Gastrocnemius medialis (tissue), 4 donors: ENCODE measurements at regions not wholly inside any gene's neighbourhood (a gene's known extent, or its start where the extent isn't known, plus 50 kb on each side); places are given as distances from the start of the nearest gene placed in this dataset.

Experiments used
- CTCF ChIP-seq, 5 experiments: fragments of 450-650 bp in 3 of 5; fragments of 200-600 bp in 2 of 5; sonication (generic) in 2 of 5; IDR thresholded peaks in 4 of 5; conservative IDR thresholded peaks in 1 of 5; 1 replicate in 4 of 5; 2 replicates in 1 of 5; pipeline ENCODE4 v1.5.1; 2016 to 2019; ENCODE audit warnings: antibody characterized with exemption in 5 of 5, mild to moderate bottlenecking in 3 of 5, moderate library complexity in 3 of 5
- POLR2A ChIP-seq, 2 donors: fragments of 450-650 bp; IDR thresholded peaks; one replicate each; pipeline ENCODE4 v1.6.1; 2017; ENCODE audit warnings: antibody characterized with exemption in 2 of 2, mild to moderate bottlenecking in 2 of 2, moderate library complexity in 2 of 2

DNA sequence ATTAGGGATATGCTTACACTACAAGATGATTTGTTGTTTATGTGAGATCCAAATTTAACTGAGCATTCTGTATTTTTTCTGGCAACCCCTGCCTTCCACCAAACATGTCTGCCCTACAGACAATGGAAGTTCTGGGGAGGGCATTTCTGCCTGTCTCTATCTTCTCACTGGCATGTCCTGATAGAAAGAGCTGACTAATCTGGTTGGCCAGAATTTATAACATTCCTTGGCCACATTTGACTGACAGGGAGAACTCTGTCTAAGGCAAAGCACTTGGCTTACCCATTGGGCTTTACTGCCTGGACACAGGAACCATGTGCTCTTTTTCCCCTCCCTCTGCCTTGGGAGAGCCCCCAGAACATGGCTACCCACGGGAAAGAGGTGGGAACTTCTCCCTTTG is 70.6 kb upstream of the TMEM178A start:
- no peak for TF ChIP-seq POLR2A (IDR thresholded peaks at IDR 0.05)
- no peak for TF ChIP-seq CTCF (IDR thresholded peaks at IDR 0.05 in 4 of 5, conservative IDR thresholded peaks at IDR 0.05 in 1 of 5)
